OCI-LY3 (cell line): ENCODE measurements at regions not wholly inside any gene's neighbourhood (a gene's known extent, or its start where the extent isn't known, plus 50 kb on each side); places are given as distances from the start of the nearest gene placed in this dataset.

Source experiments
- EZH2phosphoT487 ChIP-seq: fragments of 200-600 bp; shearing (Covaris generic); IDR thresholded peaks from 2 replicates; pipeline ENCODE4 v1.6.1; 2018; ENCODE audit warnings: antibody characterized with exemption, mixed run types, low read depth
- TF ChIP-seq, protein P1 (sequence below): fragments of 200-600, 300-600 bp; sonication (generic); IDR thresholded peaks from 2 replicates; pipeline ENCODE4 v1.5.1; 2014; ENCODE audit warnings: antibody characterized with exemption, low read length, low read depth

DNA sequence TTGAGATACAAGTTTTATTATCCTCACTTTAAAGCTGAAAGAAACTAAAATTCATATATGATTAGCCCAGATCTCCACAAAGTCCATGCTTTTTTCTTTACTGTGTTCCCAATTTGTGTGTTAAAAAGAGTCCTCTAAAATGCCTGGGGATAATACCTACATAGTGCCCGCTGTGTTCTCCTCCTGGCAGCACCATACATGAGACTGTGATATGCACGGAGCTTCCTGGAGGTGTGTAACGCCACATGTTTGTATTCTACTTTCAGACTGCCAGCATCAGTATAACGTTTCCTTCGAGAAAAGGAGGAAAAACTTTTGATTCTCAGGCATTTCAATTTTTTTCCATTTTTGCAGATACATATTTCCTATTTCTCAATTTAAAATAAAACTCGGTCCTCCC lies 273.3 kb upstream of the TGFBR2 start:
- TF ChIP-seq, protein P1, sequence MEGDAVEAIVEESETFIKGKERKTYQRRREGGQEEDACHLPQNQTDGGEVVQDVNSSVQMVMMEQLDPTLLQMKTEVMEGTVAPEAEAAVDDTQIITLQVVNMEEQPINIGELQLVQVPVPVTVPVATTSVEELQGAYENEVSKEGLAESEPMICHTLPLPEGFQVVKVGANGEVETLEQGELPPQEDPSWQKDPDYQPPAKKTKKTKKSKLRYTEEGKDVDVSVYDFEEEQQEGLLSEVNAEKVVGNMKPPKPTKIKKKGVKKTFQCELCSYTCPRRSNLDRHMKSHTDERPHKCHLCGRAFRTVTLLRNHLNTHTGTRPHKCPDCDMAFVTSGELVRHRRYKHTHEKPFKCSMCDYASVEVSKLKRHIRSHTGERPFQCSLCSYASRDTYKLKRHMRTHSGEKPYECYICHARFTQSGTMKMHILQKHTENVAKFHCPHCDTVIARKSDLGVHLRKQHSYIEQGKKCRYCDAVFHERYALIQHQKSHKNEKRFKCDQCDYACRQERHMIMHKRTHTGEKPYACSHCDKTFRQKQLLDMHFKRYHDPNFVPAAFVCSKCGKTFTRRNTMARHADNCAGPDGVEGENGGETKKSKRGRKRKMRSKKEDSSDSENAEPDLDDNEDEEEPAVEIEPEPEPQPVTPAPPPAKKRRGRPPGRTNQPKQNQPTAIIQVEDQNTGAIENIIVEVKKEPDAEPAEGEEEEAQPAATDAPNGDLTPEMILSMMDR: no peak
- TF ChIP-seq EZH2phosphoT487: no peak
